HG03097 (cell line): ENCODE measurements at regions not wholly inside any gene's neighbourhood (a gene's known extent, or its start where the extent isn't known, plus 50 kb on each side); places are given as distances from the start of the nearest gene placed in this dataset.
"Not testable (repeated sequence)": the region's sequence is repeated elsewhere in the genome, so short reads cannot be mapped to it uniquely, and the experiment has no call there.

Experiments used
- ATAC-seq: cut with Tn5 transposase; IDR thresholded peaks from one replicate; pipeline ENCODE4 v1.9.1; 2021; ENCODE audit not compliant: unreplicated experiment, low FRiP score

GRCh38 chrX:43345166-43345565, 310.9 kb upstream of the MAOA start:
- ATAC-seq, result no peak

GRCh38 chrX:43349363-43349762, 306.7 kb upstream of the MAOA start:
- ATAC-seq, result no peak

- no peak for ATAC-seq
These were observed 305.2 kb upstream of the MAOA start for GRCh38 chrX:43350935-43351334.

DNA sequence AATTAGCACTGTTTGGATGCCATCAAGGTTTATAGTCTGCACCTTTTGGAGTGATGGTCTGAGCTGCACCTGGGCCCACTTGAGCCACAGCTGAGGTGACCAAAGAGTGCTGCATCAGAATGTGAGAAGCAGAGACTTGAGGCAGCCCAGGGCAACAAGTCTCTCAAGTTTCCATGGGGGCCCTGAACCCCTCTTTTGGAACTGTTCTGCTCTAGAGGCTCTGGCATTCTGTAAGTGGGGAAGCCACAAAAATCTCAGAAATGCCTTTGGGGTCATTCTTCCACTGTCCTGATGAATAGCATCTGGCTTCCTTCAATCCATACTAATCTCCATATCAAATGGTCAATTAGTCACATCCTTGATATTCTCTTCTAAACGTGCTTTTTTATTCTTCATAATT, 298.4 kb upstream of the MAOA start:
- ATAC-seq, result no peak

DNA sequence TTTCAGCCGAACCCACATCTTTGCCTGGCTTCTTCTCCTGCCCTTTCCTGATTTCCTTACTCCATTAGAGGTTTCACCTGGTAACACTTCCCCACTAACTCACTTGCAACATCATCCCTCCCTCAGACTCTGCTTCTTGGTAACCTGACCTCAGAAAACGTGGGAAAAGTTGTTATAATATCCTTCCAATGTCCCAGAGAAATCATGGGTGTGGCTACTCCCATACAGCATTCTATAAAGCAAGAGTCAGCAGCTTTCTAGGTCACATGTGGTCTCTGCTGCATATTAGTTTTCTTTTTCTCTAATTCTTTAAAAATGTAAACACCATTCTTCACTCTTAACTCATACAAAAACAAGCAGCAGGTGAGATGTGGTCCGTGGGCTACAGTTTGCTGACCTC, 283.1 kb upstream of the MAOA start:
- ATAC-seq, result no peak

GRCh38 chrX:43375136-43375535, 281.0 kb upstream of the MAOA start:
- ATAC-seq, result no peak

DNA sequence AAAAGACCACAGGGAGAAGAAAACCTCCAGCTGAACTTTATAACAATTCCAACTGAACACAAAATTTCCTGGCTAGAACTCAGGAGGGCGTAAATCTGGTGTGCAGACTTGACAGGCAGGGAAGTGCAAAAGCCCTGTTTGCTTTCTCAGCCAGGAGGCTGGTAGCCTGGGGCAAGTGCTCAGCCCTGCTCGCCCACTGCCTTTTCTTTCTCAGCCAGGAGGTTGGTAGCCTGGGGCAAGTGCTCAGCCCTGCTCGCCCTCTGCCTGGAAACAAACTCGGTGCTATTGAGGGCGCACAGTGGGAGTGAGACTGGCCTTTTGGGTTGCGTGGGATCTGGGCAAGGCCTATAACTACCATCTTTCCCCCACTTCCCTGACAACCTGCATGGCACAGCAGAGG, 275.4 kb upstream of the MAOA start:
- no peak for ATAC-seq

DNA sequence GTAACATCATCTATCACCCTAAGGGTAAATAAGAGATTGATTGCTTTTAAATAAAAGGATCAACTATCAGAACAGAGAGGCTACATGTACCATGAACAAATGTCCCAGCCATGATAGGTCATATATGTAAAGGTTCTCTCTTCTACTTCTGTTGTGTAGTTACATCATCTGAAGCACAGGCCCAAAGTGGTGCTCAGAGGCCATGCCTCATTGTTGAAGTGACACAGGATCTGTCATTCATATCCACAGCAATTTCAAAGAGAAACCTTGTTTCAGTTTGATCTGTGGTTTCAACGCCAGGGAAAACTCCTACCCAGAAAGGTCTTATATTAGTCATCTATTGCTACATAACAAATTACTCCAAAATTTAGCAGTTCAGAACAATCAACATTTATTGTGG, 269.2 kb upstream of the MAOA start:
- ATAC-seq, result no peak

DNA sequence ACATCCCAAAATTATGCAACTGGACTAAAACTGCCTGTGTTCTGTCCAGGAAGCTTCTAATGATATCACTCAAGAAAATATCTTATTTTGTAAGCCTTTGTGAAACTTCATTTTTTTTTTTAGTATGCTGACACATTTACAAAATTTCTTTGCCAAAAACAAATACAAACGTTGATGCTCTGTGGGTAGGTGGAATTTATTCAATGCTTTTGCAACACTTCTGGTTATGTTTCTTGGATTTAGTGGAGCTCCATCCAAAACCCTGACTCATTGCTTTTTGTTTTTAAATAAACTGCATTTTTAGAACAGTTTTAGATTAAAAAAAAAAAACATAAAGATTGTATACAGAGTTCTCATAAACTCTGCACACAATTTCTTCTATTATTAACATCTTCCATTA, 250.9 kb upstream of the MAOA start:
- ATAC-seq, result no peak

DNA sequence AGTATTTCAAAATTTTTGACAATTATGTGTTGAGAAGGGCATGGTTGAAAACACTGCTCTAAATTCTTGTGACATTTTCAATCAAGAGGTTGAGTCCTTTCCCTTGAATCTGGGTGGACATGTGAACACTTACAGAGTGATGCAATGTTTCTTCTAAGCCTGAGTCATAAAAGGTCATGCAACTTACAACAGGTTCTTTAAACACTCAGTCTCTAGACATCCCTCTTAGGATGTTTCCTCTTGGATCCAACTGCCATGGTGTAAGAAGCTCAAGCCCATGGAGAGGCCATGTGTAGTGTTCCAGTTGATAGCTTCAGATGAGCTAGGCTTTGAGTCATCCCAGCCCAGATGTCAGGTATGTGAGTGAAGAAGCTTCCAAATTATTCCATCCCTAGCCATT, 232.2 kb upstream of the MAOA start:
- no peak for ATAC-seq

DNA sequence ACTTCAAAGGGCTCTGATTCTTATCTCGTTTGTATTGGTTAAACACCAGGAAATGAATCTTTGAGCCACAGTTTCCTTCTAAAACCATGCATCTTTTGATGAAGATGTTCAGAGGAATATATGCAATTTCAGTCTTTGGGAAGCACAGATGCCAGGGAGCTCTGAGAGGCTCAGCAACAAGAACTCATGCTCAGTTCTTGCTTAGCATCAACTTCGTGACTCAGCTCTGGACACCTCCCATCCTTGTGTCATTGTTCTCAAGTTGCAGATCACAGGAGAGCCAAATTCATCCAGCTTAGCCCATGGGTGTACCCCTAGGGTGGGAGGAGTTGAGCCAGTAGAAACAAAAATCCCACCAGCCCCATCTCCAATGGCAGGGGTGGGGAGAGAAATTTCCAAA, 219.6 kb upstream of the MAOA start:
- no peak for ATAC-seq

GRCh38 chrX:43446752-43447151, 209.3 kb upstream of the MAOA start:
- no peak for ATAC-seq

GRCh38 chrX:43448688-43449087, 207.4 kb upstream of the MAOA start:
- no peak for ATAC-seq

- no peak for ATAC-seq
These were observed 205.7 kb upstream of the MAOA start for GRCh38 chrX:43450355-43450754.

GRCh38 chrX:43451976-43452686, 204.0 kb upstream of the MAOA start:
- ATAC-seq, result not testable (repeated sequence)

DNA sequence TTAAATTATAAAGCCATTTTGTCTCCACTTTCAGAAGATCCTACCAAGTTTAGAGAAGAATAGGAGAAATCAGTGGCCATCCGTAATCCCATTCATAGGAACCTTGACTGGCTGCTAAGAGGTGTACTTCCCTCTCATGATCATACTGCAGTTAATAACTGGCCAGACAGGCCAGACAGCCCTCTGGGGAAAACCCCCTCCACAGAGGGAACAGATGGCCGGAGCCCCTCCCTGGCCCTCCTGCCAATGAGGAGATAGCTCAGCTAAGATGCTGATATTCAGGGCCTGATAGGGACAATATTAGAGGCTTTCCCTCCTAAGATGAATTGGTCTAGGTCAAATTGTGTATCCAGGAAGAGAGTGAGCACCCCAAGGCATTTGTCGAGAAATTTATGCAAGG, 200.0 kb upstream of the MAOA start:
- no peak for ATAC-seq

- no peak for ATAC-seq
These were observed 199.2 kb upstream of the MAOA start for GRCh38 chrX:43456906-43457305.

- no peak for ATAC-seq
These were observed 188.4 kb upstream of the MAOA start for GRCh38 chrX:43467608-43468234.

- ATAC-seq, result no peak
These were observed 186.6 kb upstream of the MAOA start for GRCh38 chrX:43469391-43470054.

- no peak for ATAC-seq
These were observed 181.8 kb upstream of the MAOA start for GRCh38 chrX:43474321-43474720.

GRCh38 chrX:43479070-43479469, 177.0 kb upstream of the MAOA start:
- no peak for ATAC-seq

DNA sequence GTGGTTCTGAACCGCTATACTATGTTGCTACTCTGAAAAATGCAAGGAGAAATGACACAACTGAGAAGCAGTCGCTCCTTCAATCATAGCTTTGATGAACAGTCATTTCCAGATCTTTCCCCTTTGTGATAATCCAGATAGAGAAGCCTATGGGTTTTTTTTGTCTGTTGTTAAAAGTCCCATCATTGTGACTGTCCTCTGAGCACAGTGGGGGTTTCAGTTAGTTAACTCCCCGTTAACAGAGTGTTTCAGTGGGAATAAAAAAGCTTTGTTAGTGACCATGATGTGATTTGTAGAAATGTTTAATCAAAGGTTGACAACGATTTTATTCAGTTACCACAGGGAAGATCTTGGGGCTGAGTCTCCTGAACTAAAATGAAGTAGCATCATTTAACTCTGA, 176.2 kb upstream of the MAOA start:
- ATAC-seq, result no peak
